ENCODE measurements at regions not wholly inside any gene's neighbourhood (a gene's known extent, or its start where the extent isn't known, plus 50 kb on each side); places are given as distances from the start of the nearest gene placed in this dataset.

DNA sequence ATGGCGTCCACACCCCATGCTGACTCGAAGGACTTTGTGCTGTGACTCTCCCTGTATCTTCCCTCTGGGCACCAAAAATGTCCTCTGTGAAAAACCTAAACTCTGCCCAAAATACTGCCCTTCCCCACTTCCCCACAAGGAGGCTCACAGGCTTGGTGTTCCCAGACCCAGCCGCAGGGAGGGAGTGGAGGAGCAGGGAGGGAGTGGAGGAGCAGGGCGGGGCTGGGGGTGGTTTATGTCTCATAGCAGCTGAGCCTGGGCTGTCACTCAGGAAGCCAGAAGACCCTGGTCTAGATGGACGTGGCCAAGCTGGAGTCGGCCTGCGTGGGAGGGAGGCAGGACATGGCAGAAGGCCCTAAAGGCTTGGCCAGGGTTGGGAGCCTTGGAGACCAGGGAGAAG is 461.7 kb downstream of the PTPRU start:
- TF ChIP-seq, protein P1, sequence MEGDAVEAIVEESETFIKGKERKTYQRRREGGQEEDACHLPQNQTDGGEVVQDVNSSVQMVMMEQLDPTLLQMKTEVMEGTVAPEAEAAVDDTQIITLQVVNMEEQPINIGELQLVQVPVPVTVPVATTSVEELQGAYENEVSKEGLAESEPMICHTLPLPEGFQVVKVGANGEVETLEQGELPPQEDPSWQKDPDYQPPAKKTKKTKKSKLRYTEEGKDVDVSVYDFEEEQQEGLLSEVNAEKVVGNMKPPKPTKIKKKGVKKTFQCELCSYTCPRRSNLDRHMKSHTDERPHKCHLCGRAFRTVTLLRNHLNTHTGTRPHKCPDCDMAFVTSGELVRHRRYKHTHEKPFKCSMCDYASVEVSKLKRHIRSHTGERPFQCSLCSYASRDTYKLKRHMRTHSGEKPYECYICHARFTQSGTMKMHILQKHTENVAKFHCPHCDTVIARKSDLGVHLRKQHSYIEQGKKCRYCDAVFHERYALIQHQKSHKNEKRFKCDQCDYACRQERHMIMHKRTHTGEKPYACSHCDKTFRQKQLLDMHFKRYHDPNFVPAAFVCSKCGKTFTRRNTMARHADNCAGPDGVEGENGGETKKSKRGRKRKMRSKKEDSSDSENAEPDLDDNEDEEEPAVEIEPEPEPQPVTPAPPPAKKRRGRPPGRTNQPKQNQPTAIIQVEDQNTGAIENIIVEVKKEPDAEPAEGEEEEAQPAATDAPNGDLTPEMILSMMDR (IDR thresholded peaks at IDR 0.05), result peak in 3 of 5 experiments; percentile 13 to 26 (median 23)
- TF ChIP-seq POLR2A (IDR thresholded peaks at IDR 0.05) (no peak), EP300 (IDR thresholded peaks at IDR 0.05) (no peak)
